ENCODE measurements at regions not wholly inside any gene's neighbourhood (a gene's known extent, or its start where the extent isn't known, plus 50 kb on each side); places are given as distances from the start of the nearest gene placed in this dataset.

- no peaks in the 10 kb centered on the region for H3K9me3 ChIP-seq (ENCODE audit: control insufficient read depth, insufficient read depth, low read length)
- H3K4me1 ChIP-seq (ENCODE audit: control insufficient read depth, insufficient read depth, low read length) = no peaks in the 10 kb centered on the region
- no peak overlapping the region for H3K4me3 ChIP-seq (ENCODE audit: low read depth, low read length)
- H3K27me3 ChIP-seq (ENCODE audit: control insufficient read depth, insufficient read depth, low read length) = no peaks in the 10 kb centered on the region
- no peak overlapping the region for H3K9ac ChIP-seq (ENCODE audit: low read depth, low read length)
- H3K36me3 ChIP-seq (ENCODE audit: control insufficient read depth, insufficient read depth, low read length) = no peaks in the 10 kb centered on the region
Observed at GRCh38 chr9:80906728-80907127, 782.6 kb downstream of the TLE1 start.

GRCh38 chr9:80899208-80899607 is 790.1 kb downstream of the TLE1 start:
- Histone ChIP-seq H3K36me3 (ENCODE audit: control insufficient read depth, insufficient read depth, low read length) (no peaks in the 10 kb centered on the region), H3K27me3 (ENCODE audit: control insufficient read depth, insufficient read depth, low read length) (no peaks in the 10 kb centered on the region), H3K9ac (ENCODE audit: low read depth, low read length) (no peak overlapping the region), H3K4me1 (ENCODE audit: control insufficient read depth, insufficient read depth, low read length) (no peaks in the 10 kb centered on the region), H3K9me3 (ENCODE audit: control insufficient read depth, insufficient read depth, low read length) (no peaks in the 10 kb centered on the region), H3K4me3 (ENCODE audit: low read depth, low read length) (no peak overlapping the region)

GRCh38 chr9:80893190-80893589 is 796.2 kb downstream of the TLE1 start:
- H3K4me1 ChIP-seq (ENCODE audit: control insufficient read depth, insufficient read depth, low read length) = no peaks in the 10 kb centered on the region
- no peaks in the 10 kb centered on the region for H3K9me3 ChIP-seq (ENCODE audit: control insufficient read depth, insufficient read depth, low read length)
- no peak overlapping the region for H3K4me3 ChIP-seq (ENCODE audit: low read depth, low read length)
- no peaks in the 10 kb centered on the region for H3K36me3 ChIP-seq (ENCODE audit: control insufficient read depth, insufficient read depth, low read length)
- H3K27me3 ChIP-seq (ENCODE audit: control insufficient read depth, insufficient read depth, low read length) = no peaks in the 10 kb centered on the region
- H3K9ac ChIP-seq (ENCODE audit: low read depth, low read length) = no peak overlapping the region

- H3K27me3 ChIP-seq (ENCODE audit: control insufficient read depth, insufficient read depth, low read length) = no peaks in the 10 kb centered on the region
- no peak overlapping the region for H3K4me3 ChIP-seq (ENCODE audit: low read depth, low read length)
- H3K9me3 ChIP-seq (ENCODE audit: control insufficient read depth, insufficient read depth, low read length) = no peaks in the 10 kb centered on the region
- no peaks in the 10 kb centered on the region for H3K4me1 ChIP-seq (ENCODE audit: control insufficient read depth, insufficient read depth, low read length)
- H3K36me3 ChIP-seq (ENCODE audit: control insufficient read depth, insufficient read depth, low read length) = no peaks in the 10 kb centered on the region
- no peak overlapping the region for H3K9ac ChIP-seq (ENCODE audit: low read depth, low read length)
Observed at GRCh38 chr9:80892703-80893102, 796.6 kb downstream of the TLE1 start.

GRCh38 chr9:80890124-80890523 is 799.2 kb downstream of the TLE1 start:
- no peaks in the 10 kb centered on the region for H3K9me3 ChIP-seq (ENCODE audit: control insufficient read depth, insufficient read depth, low read length)
- no peaks in the 10 kb centered on the region for H3K4me1 ChIP-seq (ENCODE audit: control insufficient read depth, insufficient read depth, low read length)
- H3K36me3 ChIP-seq (ENCODE audit: control insufficient read depth, insufficient read depth, low read length) = no peaks in the 10 kb centered on the region
- no peak overlapping the region for H3K4me3 ChIP-seq (ENCODE audit: low read depth, low read length)
- no peak overlapping the region for H3K9ac ChIP-seq (ENCODE audit: low read depth, low read length)
- H3K27me3 ChIP-seq (ENCODE audit: control insufficient read depth, insufficient read depth, low read length) = no peaks in the 10 kb centered on the region

- no peaks in the 10 kb centered on the region for H3K36me3 ChIP-seq (ENCODE audit: control insufficient read depth, insufficient read depth, low read length)
- peaks cover 3% of the 10 kb centered on the region for H3K4me1 ChIP-seq (ENCODE audit: control insufficient read depth, insufficient read depth, low read length)
Observed at GRCh38 chr9:80885894-80886293, 803.5 kb downstream of the TLE1 start.

GRCh38 chr9:80883826-80884579 is 805.3 kb downstream of the TLE1 start:
- Histone ChIP-seq H3K36me3 (ENCODE audit: control insufficient read depth, insufficient read depth, low read length) (no peaks in the 10 kb centered on the region), H3K9ac (ENCODE audit: low read depth, low read length) (no peak overlapping the region)

More at GRCh38 chr9:80885894-80886293, 803.5 kb downstream of the TLE1 start:
- Histone ChIP-seq H3K4me3 (ENCODE audit: low read depth, low read length) (no peak overlapping the region), H3K9ac (ENCODE audit: low read depth, low read length) (no peak overlapping the region), H3K9me3 (ENCODE audit: control insufficient read depth, insufficient read depth, low read length) (no peaks in the 10 kb centered on the region), H3K27me3 (ENCODE audit: control insufficient read depth, insufficient read depth, low read length) (no peaks in the 10 kb centered on the region)

GRCh38 chr9:80883426-80883825 is 805.9 kb downstream of the TLE1 start:
- no peaks in the 10 kb centered on the region for H3K36me3 ChIP-seq (ENCODE audit: control insufficient read depth, insufficient read depth, low read length)
- H3K9ac ChIP-seq (ENCODE audit: low read depth, low read length) = no peak overlapping the region
- peaks cover 3% of the 10 kb centered on the region for H3K4me1 ChIP-seq (ENCODE audit: control insufficient read depth, insufficient read depth, low read length)
- H3K27me3 ChIP-seq (ENCODE audit: control insufficient read depth, insufficient read depth, low read length) = no peaks in the 10 kb centered on the region
- no peaks in the 10 kb centered on the region for H3K9me3 ChIP-seq (ENCODE audit: control insufficient read depth, insufficient read depth, low read length)
- no peak overlapping the region for H3K4me3 ChIP-seq (ENCODE audit: low read depth, low read length)

More at GRCh38 chr9:80883826-80884579, 805.3 kb downstream of the TLE1 start:
- no peaks in the 10 kb centered on the region for H3K27me3 ChIP-seq (ENCODE audit: control insufficient read depth, insufficient read depth, low read length)
- H3K4me1 ChIP-seq (ENCODE audit: control insufficient read depth, insufficient read depth, low read length) = peaks cover 3% of the 10 kb centered on the region
- H3K9me3 ChIP-seq (ENCODE audit: control insufficient read depth, insufficient read depth, low read length) = no peaks in the 10 kb centered on the region
- H3K4me3 ChIP-seq (ENCODE audit: low read depth, low read length) = no peak overlapping the region

GRCh38 chr9:80881940-80882339 is 807.4 kb downstream of the TLE1 start:
- H3K9ac ChIP-seq (ENCODE audit: low read depth, low read length) = no peak overlapping the region
- H3K4me3 ChIP-seq (ENCODE audit: low read depth, low read length) = no peak overlapping the region
- no peaks in the 10 kb centered on the region for H3K27me3 ChIP-seq (ENCODE audit: control insufficient read depth, insufficient read depth, low read length)
- no peaks in the 10 kb centered on the region for H3K36me3 ChIP-seq (ENCODE audit: control insufficient read depth, insufficient read depth, low read length)
- no peaks in the 10 kb centered on the region for H3K9me3 ChIP-seq (ENCODE audit: control insufficient read depth, insufficient read depth, low read length)
- H3K4me1 ChIP-seq (ENCODE audit: control insufficient read depth, insufficient read depth, low read length) = peaks cover 3% of the 10 kb centered on the region

- Histone ChIP-seq H3K4me3 (ENCODE audit: low read depth, low read length) (no peak overlapping the region), H3K4me1 (ENCODE audit: control insufficient read depth, insufficient read depth, low read length) (peaks cover 3% of the 10 kb centered on the region), H3K36me3 (ENCODE audit: control insufficient read depth, insufficient read depth, low read length) (no peaks in the 10 kb centered on the region), H3K9ac (ENCODE audit: low read depth, low read length) (no peak overlapping the region), H3K9me3 (ENCODE audit: control insufficient read depth, insufficient read depth, low read length) (no peaks in the 10 kb centered on the region), H3K27me3 (ENCODE audit: control insufficient read depth, insufficient read depth, low read length) (no peaks in the 10 kb centered on the region)
Observed at GRCh38 chr9:80881320-80881719, 808.0 kb downstream of the TLE1 start.

- no peak overlapping the region for H3K9ac ChIP-seq (ENCODE audit: low read depth, low read length)
- no peaks in the 10 kb centered on the region for H3K9me3 ChIP-seq (ENCODE audit: control insufficient read depth, insufficient read depth, low read length)
- H3K4me1 ChIP-seq (ENCODE audit: control insufficient read depth, insufficient read depth, low read length) = peaks cover 3% of the 10 kb centered on the region
- H3K27me3 ChIP-seq (ENCODE audit: control insufficient read depth, insufficient read depth, low read length) = no peaks in the 10 kb centered on the region
- no peaks in the 10 kb centered on the region for H3K36me3 ChIP-seq (ENCODE audit: control insufficient read depth, insufficient read depth, low read length)
- H3K4me3 ChIP-seq (ENCODE audit: low read depth, low read length) = no peak overlapping the region
Observed at GRCh38 chr9:80878556-80878955, 810.8 kb downstream of the TLE1 start.

GRCh38 chr9:80875947-80876346 is 813.4 kb downstream of the TLE1 start:
- no peaks in the 10 kb centered on the region for H3K4me1 ChIP-seq (ENCODE audit: control insufficient read depth, insufficient read depth, low read length)
- H3K27me3 ChIP-seq (ENCODE audit: control insufficient read depth, insufficient read depth, low read length) = no peaks in the 10 kb centered on the region
- no peak overlapping the region for H3K9ac ChIP-seq (ENCODE audit: low read depth, low read length)
- H3K36me3 ChIP-seq (ENCODE audit: control insufficient read depth, insufficient read depth, low read length) = no peaks in the 10 kb centered on the region
- H3K4me3 ChIP-seq (ENCODE audit: low read depth, low read length) = no peak overlapping the region
- no peaks in the 10 kb centered on the region for H3K9me3 ChIP-seq (ENCODE audit: control insufficient read depth, insufficient read depth, low read length)

Measured in iPS-15b (cell line).